ENCODE measurements at regions not wholly inside any gene's neighbourhood (a gene's known extent, or its start where the extent isn't known, plus 50 kb on each side); places are given as distances from the start of the nearest gene placed in this dataset.

DNA sequence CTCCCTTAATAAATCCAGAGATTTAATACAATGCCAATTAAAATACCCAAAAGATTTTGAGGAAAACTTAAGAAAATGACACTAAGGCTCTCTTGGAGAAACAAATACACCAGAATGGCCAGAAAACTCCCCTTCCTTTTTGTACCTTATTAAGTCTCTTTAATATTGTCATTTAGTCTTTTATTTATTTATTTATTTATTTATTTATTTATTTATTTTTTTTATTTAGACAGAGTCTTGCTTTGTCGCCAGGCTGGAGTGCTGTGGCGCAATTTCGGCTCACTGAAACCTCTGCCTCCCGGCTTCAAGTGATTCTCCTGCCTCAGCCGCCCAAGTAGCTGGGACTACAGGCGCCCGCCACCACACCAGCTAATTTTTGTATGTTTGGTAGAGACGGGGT is 210.6 kb downstream of the DACT1 start:
- H3K27me3 Mint-ChIP-seq (ENCODE audit: low read depth) = no peaks in the 10 kb centered on the region; the same call in 1 of the 2 replicates

More for the DNA sequence above, 210.6 kb downstream of the DACT1 start:
- Histone ChIP-seq H2BK15ac (ENCODE audit: low read depth, low read length) (no peak overlapping the region), H4K5ac (ENCODE audit: insufficient read length, low read depth, low read length) (no peak overlapping the region), H3K4ac (ENCODE audit: low read depth, low read length) (no peak overlapping the region), H3K14ac (ENCODE audit: insufficient read depth, low read length) (no peak overlapping the region), H3K4me2 (ENCODE audit: insufficient read depth, insufficient read length, low read length) (no peak overlapping the region), H4K8ac (replicated peaks; ENCODE audit: insufficient read length, low read depth, low read length) (no peak overlapping the region), H3K23me2 (ENCODE audit: insufficient read length, low read depth, low read length, poor library complexity, severe bottlenecking) (no peaks in the 10 kb centered on the region), H2BK120ac (ENCODE audit: low read depth, low read length, poor library complexity, severe bottlenecking) (no peak overlapping the region), H3T11ph (ENCODE audit: low read length) (no peak overlapping the region), H3K79me1 (ENCODE audit: insufficient read depth, low read depth, low read length, poor library complexity, severe bottlenecking) (no peaks in the 10 kb centered on the region), H3K27ac (ENCODE audit: insufficient read length, low read depth, low read length) (no peak overlapping the region), H3K23ac (ENCODE audit: insufficient read length, low read depth, low read length) (no peak overlapping the region), H3K9me3 (ENCODE audit: control insufficient read depth, low read depth, low read length) (no peaks in the 10 kb centered on the region), H2BK20ac (ENCODE audit: low read depth, low read length, poor library complexity, severe bottlenecking) (no peak overlapping the region), H2BK5ac (ENCODE audit: insufficient read length, low read length) (no peak overlapping the region), H2AK5ac (ENCODE audit: insufficient read length, low read length) (no peak overlapping the region), H4K20me1 (ENCODE audit: control insufficient read depth, insufficient read depth, insufficient read length) (no peaks in the 10 kb centered on the region), H3K9ac (ENCODE audit: extremely low read depth, insufficient read length, low read length) (no peak overlapping the region), H3K18ac (ENCODE audit: insufficient read length, low read depth, low read length) (no peak overlapping the region), H3K27me3 (ENCODE audit: insufficient read depth, low read length) (no peaks in the 10 kb centered on the region), H2AFZ (ENCODE audit: low read length) (no peak overlapping the region), H3K56ac (ENCODE audit: insufficient read length, low read depth, low read length) (no peak overlapping the region), H3K79me2 (ENCODE audit: insufficient read depth, low read length) (no peaks in the 10 kb centered on the region), H4K91ac (ENCODE audit: insufficient read length, low read depth, low read length) (no peak overlapping the region), H3K4me1 (ENCODE audit: insufficient read depth, low read length) (no peaks in the 10 kb centered on the region), H2BK12ac (ENCODE audit: insufficient read length, low read depth, low read length) (no peak overlapping the region)
- H3K27ac Mint-ChIP-seq = no peak overlapping the region
- DNase-seq = no peak
- H3K36me3 Mint-ChIP-seq (ENCODE audit: insufficient read depth in 1 of 3, low read depth in 3 of 3) = no peaks in the 10 kb centered on the region
- no peaks in the 10 kb centered on the region for H3K9me3 Mint-ChIP-seq
- H3K4me3 Mint-ChIP-seq = no peak overlapping the region
- WGBS (ENCODE audit: extremely low coverage, insufficient read length, low lambda C conversion rate) = no CpG with 5 or more reads among the region's 8 CpGs
- TF ChIP-seq, protein P1, sequence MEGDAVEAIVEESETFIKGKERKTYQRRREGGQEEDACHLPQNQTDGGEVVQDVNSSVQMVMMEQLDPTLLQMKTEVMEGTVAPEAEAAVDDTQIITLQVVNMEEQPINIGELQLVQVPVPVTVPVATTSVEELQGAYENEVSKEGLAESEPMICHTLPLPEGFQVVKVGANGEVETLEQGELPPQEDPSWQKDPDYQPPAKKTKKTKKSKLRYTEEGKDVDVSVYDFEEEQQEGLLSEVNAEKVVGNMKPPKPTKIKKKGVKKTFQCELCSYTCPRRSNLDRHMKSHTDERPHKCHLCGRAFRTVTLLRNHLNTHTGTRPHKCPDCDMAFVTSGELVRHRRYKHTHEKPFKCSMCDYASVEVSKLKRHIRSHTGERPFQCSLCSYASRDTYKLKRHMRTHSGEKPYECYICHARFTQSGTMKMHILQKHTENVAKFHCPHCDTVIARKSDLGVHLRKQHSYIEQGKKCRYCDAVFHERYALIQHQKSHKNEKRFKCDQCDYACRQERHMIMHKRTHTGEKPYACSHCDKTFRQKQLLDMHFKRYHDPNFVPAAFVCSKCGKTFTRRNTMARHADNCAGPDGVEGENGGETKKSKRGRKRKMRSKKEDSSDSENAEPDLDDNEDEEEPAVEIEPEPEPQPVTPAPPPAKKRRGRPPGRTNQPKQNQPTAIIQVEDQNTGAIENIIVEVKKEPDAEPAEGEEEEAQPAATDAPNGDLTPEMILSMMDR (conservative IDR thresholded peaks at IDR 0.05) = no peak
- peaks cover 6 to 8% of the 10 kb centered on the region in 2 experiments for H3K4me1 Mint-ChIP-seq
